GM18907 (cell line): ENCODE measurements at regions not wholly inside any gene's neighbourhood (a gene's known extent, or its start where the extent isn't known, plus 50 kb on each side); places are given as distances from the start of the nearest gene placed in this dataset.
"Not testable (repeated sequence)": the region's sequence is repeated elsewhere in the genome, so short reads cannot be mapped to it uniquely, and the experiment has no call there.

Experiments
- ATAC-seq: cut with Tn5 transposase; IDR thresholded peaks from one replicate; pipeline ENCODE4 v1.9.1; 2021; ENCODE audit warnings: mild to moderate bottlenecking, moderate library complexity; ENCODE audit not compliant: unreplicated experiment

DNA sequence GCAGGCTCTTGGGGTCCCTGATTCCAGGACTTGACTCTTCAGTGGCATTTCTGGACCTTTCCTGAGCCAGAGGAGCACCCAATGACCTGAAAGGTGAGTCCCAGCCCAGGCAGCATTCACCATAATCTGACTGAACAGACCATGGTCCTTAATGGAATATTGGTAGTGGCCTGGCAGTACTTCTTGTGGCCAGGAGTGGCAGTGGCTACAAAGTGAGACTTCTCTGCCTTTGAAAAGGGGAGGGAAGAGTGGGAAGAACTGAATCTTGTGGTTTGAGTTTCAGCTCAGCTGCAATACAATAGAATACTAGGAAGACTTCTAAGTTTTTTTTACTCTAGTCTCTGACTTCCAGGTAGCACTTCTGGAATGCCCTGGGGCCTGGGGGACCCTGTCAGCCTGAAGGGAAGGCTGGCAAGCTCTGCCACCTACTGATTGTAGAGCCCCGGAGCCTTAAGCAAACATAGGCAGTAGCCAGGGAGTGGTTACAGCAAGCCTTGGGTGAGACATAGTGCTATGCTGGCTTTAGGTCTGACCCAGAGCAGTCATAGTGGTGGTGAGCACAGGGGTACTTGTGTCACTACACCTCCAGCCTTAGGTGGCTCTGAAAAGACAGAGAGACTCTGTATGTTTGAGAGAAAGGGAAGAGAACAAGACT is 674.2 kb upstream of the MANEA start:
- ATAC-seq: no peak

GRCh38 chr6:94899191-94899590 is 678.1 kb upstream of the MANEA start:
- no peak for ATAC-seq

DNA sequence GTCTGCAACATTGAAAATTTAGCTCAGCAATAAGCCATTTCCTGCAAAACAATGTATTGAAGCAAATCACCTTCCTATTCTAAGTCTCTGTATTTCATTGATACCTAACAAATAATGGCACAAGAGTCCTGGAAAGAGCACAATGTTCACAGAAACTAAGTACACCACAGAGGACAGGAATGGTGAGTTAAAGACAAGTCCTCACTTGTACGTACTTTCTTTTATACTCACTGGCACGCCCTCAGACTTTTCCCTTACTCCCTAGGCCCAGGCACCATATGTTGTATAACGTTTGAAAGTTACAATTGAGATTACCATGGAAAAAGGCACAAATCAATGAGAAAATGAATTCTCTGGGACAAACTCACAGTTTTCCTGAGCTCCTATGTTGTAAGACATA is 683.0 kb upstream of the MANEA start:
- ATAC-seq: no peak

DNA sequence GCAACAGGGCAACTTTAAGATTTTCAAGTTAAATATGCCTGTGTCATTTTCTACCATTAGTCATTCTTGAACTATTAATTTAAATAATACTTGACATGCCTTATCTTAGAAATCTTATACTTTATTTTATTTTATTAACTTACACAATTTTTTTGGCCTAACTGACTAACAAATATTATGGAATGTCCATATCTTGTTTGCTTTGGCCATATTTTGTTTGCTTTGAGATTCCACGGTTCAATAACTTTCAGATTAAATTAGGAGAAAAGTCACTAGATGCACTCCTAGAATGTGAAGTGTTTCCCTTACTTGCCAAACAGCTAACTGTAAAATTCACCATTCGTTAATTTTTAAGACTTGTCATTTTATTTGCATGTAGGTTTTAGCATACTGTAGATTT is 684.0 kb upstream of the MANEA start:
- ATAC-seq: no peak

DNA sequence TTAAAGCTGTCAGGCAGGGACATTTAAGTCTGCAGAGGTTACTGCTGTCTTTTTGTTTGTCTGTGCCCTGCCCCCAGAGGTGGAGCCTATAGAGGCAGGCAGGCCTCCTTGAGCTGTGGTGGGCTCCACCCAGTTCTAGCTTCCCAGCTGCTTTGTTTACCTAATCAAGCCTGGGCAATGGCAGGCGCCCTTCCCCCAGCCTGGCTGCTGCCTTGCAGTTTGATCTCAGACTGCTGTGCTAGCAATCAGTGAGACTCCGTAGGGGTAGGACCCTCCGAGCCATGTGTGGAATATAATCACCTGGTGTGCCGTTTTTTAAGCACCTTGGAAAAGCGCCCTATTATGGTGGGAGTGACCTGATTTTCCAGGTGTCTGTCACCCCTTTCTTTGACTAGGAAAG is 703.5 kb upstream of the MANEA start:
- not testable (repeated sequence) for ATAC-seq

GRCh38 chr6:94862112-94862511 is 715.2 kb upstream of the MANEA start:
- ATAC-seq: no peak

DNA sequence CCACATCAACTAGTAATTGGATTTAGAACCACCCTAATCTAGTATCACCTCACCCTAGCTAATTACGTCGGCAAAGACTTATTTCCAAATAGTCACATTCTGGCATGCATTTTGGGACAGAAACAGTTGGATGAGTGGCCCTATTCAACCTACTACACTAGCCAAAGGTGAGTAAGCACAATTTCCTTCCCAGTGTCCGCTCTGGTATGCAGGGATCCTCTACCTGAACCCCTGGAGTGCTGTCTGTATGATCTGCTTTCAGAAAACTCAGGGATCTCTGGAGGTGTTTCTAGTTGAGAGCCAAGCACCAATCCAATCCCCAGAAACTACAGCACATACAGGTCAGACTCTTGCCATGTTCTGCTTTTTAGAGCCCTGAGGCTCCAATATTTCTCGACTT is 717.4 kb upstream of the MANEA start:
- no peak for ATAC-seq

DNA sequence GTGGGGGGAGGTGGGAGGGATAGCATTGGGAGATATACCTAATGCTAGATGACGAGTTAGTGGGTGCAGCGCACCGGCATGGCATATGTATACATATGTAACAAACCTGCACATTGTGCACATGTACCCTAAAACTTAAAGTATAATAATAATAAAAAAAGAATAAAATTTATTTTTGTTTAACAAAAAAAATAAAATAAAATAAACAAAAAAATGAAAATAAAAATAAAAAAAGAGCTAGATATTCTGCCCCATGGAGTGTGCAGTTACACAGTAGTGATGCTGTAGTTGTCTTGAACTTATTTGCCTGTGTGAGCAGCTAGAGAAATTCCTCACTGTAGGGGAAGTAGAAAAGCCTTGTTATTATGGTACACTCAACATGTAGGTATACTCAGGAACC is 720.3 kb upstream of the MANEA start:
- not testable (repeated sequence) for ATAC-seq

GRCh38 chr6:94851329-94851728 is 726.0 kb upstream of the MANEA start:
- not testable (repeated sequence) for ATAC-seq

DNA sequence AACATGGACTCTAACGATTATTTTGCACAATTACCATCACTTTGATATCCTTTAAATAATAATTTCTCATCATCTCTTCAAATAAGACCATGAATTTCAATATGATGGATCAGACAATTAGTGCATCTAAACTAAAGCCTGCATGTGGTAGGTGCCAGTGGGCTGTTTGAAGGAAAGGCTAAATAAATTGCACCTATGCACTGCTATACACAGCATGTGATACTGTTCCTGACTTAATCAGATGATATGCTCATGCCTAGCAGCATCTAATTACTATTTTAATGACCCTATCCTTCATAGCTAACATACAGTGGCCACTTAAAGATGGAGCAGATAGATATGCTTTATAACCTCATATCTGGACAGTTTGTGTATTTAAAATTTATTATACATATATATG is 731.6 kb upstream of the MANEA start:
- no peak for ATAC-seq

GRCh38 chr6:94835264-94835663 is 742.1 kb upstream of the MANEA start:
- ATAC-seq: no peak

DNA sequence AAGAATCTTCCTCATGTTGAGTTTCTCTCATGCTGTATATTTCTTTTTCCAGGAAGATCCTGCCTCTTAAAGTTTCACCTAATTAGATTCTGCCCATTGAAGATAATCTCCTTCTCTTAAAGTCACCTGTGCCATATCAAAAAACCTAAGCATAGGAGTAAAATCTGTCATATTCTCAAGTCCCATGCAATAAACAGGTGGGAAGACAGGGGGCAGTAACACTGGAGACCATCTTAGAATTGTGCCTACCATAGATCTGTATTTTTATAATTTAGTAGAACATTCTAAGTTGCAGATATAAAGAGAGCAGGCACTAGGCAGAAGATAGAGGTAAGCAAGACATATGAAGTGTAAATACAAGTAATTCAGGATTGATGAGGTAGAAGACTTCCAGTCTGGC is 763.5 kb upstream of the MANEA start:
- no peak for ATAC-seq

- no peak for ATAC-seq
Observed at GRCh38 chr6:94801344-94801743, 776.0 kb upstream of the MANEA start.

GRCh38 chr6:94785514-94785913 is 791.8 kb upstream of the MANEA start:
- no peak for ATAC-seq

- not testable (repeated sequence) for ATAC-seq
Observed at GRCh38 chr6:94785081-94785480, 792.3 kb upstream of the MANEA start.

DNA sequence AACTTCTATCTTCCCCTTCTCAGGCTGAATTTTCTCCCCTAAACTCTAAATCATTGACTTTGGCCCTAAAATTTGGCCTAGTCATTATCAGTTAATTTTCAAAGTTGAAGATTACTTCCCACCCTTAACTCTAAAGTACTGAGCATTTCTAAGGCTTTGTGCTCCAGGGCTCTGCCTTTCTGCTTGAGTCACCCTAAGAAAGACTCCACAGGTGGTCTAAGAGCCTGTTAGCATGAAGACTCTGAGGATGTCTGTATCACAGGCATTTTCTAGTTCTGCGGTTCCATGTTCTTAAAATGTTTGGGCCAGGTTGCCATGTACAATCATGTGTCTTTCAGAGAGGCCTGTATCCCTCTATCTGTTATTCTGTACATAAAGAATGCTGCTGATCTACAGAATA is 808.1 kb upstream of the MANEA start:
- no peak for ATAC-seq

DNA sequence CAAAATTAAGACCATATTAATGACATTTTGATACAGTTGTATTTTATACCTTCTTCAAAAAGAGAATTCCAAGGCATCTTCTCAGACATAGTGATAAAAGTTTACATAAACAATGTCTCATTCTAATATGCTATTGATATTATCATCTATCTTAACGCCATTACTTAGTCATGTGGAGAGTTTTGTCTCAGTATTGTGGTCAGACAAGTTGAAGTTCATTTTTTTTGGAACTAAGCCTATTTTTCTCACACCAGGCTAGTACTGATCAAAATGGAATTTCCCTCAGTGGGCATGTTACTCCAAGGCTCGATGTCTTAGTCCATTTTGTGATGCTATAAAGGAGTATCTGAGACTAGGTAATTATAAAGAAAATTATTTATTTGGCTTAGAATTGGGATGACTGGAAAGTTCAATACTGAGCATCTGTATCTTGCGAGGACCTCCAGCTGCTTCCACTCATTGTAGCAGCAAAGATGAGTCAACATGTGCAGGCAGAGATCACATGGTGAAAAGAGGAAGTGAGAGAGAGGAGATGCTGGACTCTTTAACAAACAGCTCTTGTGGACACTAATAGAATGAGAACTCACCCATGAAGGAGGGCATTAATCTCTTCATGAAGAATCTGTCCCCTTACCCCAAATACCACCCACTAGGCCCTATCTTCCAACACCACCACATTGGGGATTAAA is 825.5 kb upstream of the MANEA start:
- ATAC-seq: peak; percentile 92

GRCh38 chr6:94736236-94736635 is 841.1 kb upstream of the MANEA start:
- no peak for ATAC-seq

DNA sequence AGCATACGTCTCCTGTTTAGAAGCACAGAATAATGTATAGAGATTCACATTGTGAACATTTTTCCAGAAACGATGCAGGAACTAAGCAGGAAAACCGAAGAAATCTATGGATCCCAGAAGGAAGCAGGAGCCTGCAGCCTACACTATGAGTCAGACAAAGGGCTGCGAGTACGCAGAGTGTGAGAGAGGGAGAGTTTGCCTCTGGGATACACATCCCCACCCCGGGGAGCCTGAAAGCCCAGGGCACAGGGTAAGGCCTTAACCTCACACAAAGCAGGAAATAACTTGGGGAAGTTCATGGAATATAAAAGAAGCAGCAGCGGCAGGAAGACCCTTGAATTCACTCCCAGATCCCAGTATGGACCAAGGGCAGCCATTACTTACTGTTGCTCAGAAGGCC is 842.1 kb upstream of the MANEA start:
- ATAC-seq: no peak

DNA sequence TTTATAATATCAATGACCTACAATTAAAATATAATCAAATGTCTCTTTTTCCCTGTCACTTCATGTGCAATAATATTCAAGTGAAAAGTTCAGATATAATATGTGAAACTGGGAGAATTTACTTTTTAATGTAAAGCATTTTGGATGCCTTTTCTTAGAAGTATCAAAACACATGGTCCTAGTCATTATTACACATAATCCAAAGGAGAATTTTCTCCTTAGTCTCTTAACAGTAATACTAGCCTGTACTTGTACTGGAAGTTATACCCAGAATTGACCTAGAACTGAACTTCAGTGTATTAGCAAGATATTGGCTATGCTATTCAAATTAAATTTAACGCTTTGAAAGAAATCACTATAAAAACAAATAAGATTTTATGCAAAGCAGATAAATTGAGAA is 842.6 kb upstream of the MANEA start:
- no peak for ATAC-seq

- ATAC-seq: no peak
Observed at GRCh38 chr6:94733066-94733465, 844.3 kb upstream of the MANEA start.

DNA sequence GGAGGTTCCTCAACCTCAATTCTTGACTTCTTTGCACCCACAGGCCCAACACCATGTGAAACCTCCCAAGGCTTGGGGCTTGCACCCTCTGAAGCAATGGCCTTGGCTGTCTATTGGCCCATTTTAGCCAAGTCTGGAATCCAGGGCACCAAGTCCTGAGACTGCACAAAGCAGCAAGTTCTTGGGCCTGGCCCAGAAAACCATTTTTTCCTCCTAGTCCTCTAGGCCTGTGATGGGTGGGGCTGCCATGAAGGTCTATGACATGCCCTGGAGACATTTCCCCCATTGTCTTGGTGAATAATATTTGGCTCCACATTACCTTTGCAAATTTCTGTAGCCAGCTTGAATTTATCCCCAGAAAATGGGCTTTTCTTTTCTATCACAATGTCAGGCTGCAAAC is 849.6 kb upstream of the MANEA start:
- no peak for ATAC-seq

- ATAC-seq: no peak
Observed at GRCh38 chr6:94721459-94721858, 855.9 kb upstream of the MANEA start.
